HCEC 1CT (cell line): ENCODE measurements at regions not wholly inside any gene's neighbourhood (a gene's known extent, or its start where the extent isn't known, plus 50 kb on each side); places are given as distances from the start of the nearest gene placed in this dataset.
"Not testable (repeated sequence)": the region's sequence is repeated elsewhere in the genome, so short reads cannot be mapped to it uniquely, and the experiment has no call there.

Source experiments
- DNase-seq: peaks from one replicate; pipeline ENCODE4 v3.0.0-alpha.2; 2017

- no peak for DNase-seq
These were observed 362.8 kb upstream of the FOXK1 start for GRCh38 chr7:4319280-4319679.

- no peak for DNase-seq
These were observed 356.4 kb upstream of the FOXK1 start for GRCh38 chr7:4325732-4326131.

GRCh38 chr7:4331711-4332110, 350.4 kb upstream of the FOXK1 start:
- DNase-seq = no peak

GRCh38 chr7:4338556-4338955, 343.5 kb upstream of the FOXK1 start:
- DNase-seq = no peak

GRCh38 chr7:4343272-4344247, 338.5 kb upstream of the FOXK1 start:
- no peak for DNase-seq

- DNase-seq = no peak
These were observed 337.1 kb upstream of the FOXK1 start for GRCh38 chr7:4345004-4345403.

GRCh38 chr7:4352069-4352468, 330.0 kb upstream of the FOXK1 start:
- no peak for DNase-seq

- DNase-seq = no peak
These were observed 320.3 kb upstream of the FOXK1 start for GRCh38 chr7:4361774-4362173.

GRCh38 chr7:4383584-4383983, 298.5 kb upstream of the FOXK1 start:
- DNase-seq = no peak

- DNase-seq = no peak
These were observed 295.9 kb upstream of the FOXK1 start for GRCh38 chr7:4386190-4386589.

GRCh38 chr7:4391103-4391502, 291.0 kb upstream of the FOXK1 start:
- not testable (repeated sequence) for DNase-seq

- no peak for DNase-seq
These were observed 287.4 kb upstream of the FOXK1 start for GRCh38 chr7:4394736-4395135.

- no peak for DNase-seq
These were observed 283.0 kb upstream of the FOXK1 start for GRCh38 chr7:4399121-4399520.

GRCh38 chr7:4399596-4399995, 282.5 kb upstream of the FOXK1 start:
- DNase-seq = no peak

GRCh38 chr7:4406288-4407058, 275.6 kb upstream of the FOXK1 start:
- DNase-seq = no peak

- no peak for DNase-seq
These were observed 272.1 kb upstream of the FOXK1 start for GRCh38 chr7:4409946-4410345.

- no peak for DNase-seq
These were observed 265.6 kb upstream of the FOXK1 start for GRCh38 chr7:4416396-4417056.

GRCh38 chr7:4428526-4428925, 253.6 kb upstream of the FOXK1 start:
- DNase-seq = no peak

- no peak for DNase-seq
These were observed 251.9 kb upstream of the FOXK1 start for GRCh38 chr7:4430227-4430626.

- no peak for DNase-seq
These were observed 247.8 kb upstream of the FOXK1 start for GRCh38 chr7:4434306-4434705.

GRCh38 chr7:4436361-4436895, 245.7 kb upstream of the FOXK1 start:
- no peak for DNase-seq

GRCh38 chr7:4436936-4437335, 245.2 kb upstream of the FOXK1 start:
- no peak for DNase-seq

GRCh38 chr7:4437916-4438315, 244.2 kb upstream of the FOXK1 start:
- DNase-seq = no peak
